WTC11 (cell line): ENCODE measurements at regions not wholly inside any gene's neighbourhood (a gene's known extent, or its start where the extent isn't known, plus 50 kb on each side); places are given as distances from the start of the nearest gene placed in this dataset.

Experiments
- ATAC-seq: fragments of 200-7000 bp; cut with Tn5 transposase; 2 replicates; pipeline ENCODE4 v1.10.0; 2021; ENCODE audit warnings: mild to moderate bottlenecking, moderate library complexity
- CTCF ChIA-PET: fragments of 300-600 bp; sonication (Branson Sonifier 250); formaldehyde crosslinking; loops from one replicate; lab custom pipeline; 2021; ENCODE audit warnings: antibody characterized with exemption; lab: Charles Lee
- POLR2A ChIA-PET: fragments of 350-600 bp; sonication (Branson Sonifier 250); formaldehyde crosslinking; loops from one replicate; lab custom pipeline; 2021; ENCODE audit warnings: antibody characterized with exemption; lab: Charles Lee
- DNase-seq: peaks from one replicate; pipeline ENCODE4 v3.0.0; 2021; ENCODE audit warnings: low spot score
- H3K27ac Mint-ChIP-seq: 2 replicates; pipeline ENCODE4 v1.8.0; 2021; ENCODE audit warnings: mixed read lengths
- H3K27me3 Mint-ChIP-seq: 2 replicates; pipeline ENCODE4 v1.8.0; 2021; ENCODE audit warnings: low read depth, mild to moderate bottlenecking, moderate library complexity, mixed read lengths
- H3K36me3 Mint-ChIP-seq: 2 replicates; pipeline ENCODE4 v1.8.0; 2021; ENCODE audit warnings: mixed read lengths
- H3K4me1 Mint-ChIP-seq: 2 replicates; pipeline ENCODE4 v1.8.0; 2022; ENCODE audit warnings: mixed read lengths
- H3K4me3 Mint-ChIP-seq: 2 replicates; pipeline ENCODE4 v1.8.0; 2021; ENCODE audit warnings: mild to moderate bottlenecking, moderate library complexity, mixed read lengths
- H3K9me3 Mint-ChIP-seq: 2 replicates; pipeline ENCODE4 v1.8.0; 2021; ENCODE audit warnings: mixed read lengths
- ARID4B ChIP-seq: sonication (generic); formaldehyde crosslinking; IDR thresholded peaks from 2 replicates; pipeline ENCODE4 v1.8.0; 2023; ENCODE audit warnings: missing genetic modification reagents, mild to moderate bottlenecking, borderline replicate concordance
- ATF3 ChIP-seq: sonication (generic); formaldehyde crosslinking; conservative IDR thresholded peaks from 2 replicates; pipeline ENCODE4 v1.8.1; 2022; ENCODE audit warnings: mild to moderate bottlenecking, missing genetic modification reagents
- CDX4 ChIP-seq: fragments of 250-450 bp; sonication (Bioruptor Pico); IDR thresholded peaks from 2 replicates; pipeline ENCODE4 v1.9.0; 2021; ENCODE audit warnings: moderate library complexity, mild to moderate bottlenecking, inconsistent platforms, borderline replicate concordance
- CREM ChIP-seq: sonication (generic); formaldehyde crosslinking; IDR thresholded peaks from 2 replicates; pipeline ENCODE4 v1.8.1; 2022; ENCODE audit warnings: mild to moderate bottlenecking, missing genetic modification reagents, moderate library complexity
- FOXP1 ChIP-seq: sonication (generic); formaldehyde crosslinking; IDR thresholded peaks from 2 replicates; pipeline ENCODE4 v1.8.0; 2022; ENCODE audit warnings: missing genetic modification reagents, mild to moderate bottlenecking, moderate library complexity, borderline replicate concordance
- GABPB1 ChIP-seq: sonication (generic); formaldehyde crosslinking; IDR thresholded peaks from 2 replicates; pipeline ENCODE4 v1.8.1; 2023; ENCODE audit warnings: mild to moderate bottlenecking, missing genetic modification reagents
- IRF1 ChIP-seq: sonication (generic); formaldehyde crosslinking; IDR thresholded peaks from 2 replicates; pipeline ENCODE4 v1.8.0; 2023; ENCODE audit warnings: missing genetic modification reagents
- OVOL2 ChIP-seq: fragments of 250-450 bp; sonication (Bioruptor Pico); IDR thresholded peaks from 2 replicates; pipeline ENCODE4 v1.9.0; 2021; ENCODE audit warnings: mild to moderate bottlenecking, borderline replicate concordance
- PRRX2 ChIP-seq: fragments of 250-450 bp; sonication (Bioruptor Pico); IDR thresholded peaks from 2 replicates; pipeline ENCODE4 v1.8.0; 2021; ENCODE audit warnings: mild to moderate bottlenecking
- STAT6 ChIP-seq: sonication (generic); formaldehyde crosslinking; conservative IDR thresholded peaks from 2 replicates; pipeline ENCODE4 v1.8.1; 2023; ENCODE audit warnings: mild to moderate bottlenecking, low read depth, missing genetic modification reagents, moderate library complexity
- ZMAT4 ChIP-seq: fragments of 250-450 bp; sonication (Bioruptor Pico); IDR thresholded peaks from 2 replicates; pipeline ENCODE4 v1.9.0; 2021; ENCODE audit warnings: mild to moderate bottlenecking
- ZNF425 ChIP-seq: fragments of 250-450 bp; sonication (Bioruptor Pico); conservative IDR thresholded peaks from 2 replicates; pipeline ENCODE4 v1.9.0; 2021; ENCODE audit warnings: mild to moderate bottlenecking
- TF ChIP-seq, protein P1 (sequence below): sonication (generic); formaldehyde crosslinking; IDR thresholded peaks from 2 replicates; pipeline ENCODE4 v1.8.1; 2022; ENCODE audit warnings: mild to moderate bottlenecking, missing genetic modification reagents, moderate library complexity, borderline replicate concordance
- TF ChIP-seq, protein P2 (sequence below): sonication (generic); formaldehyde crosslinking; IDR thresholded peaks from 2 replicates; pipeline ENCODE4 v1.8.0; 2022; ENCODE audit warnings: mild to moderate bottlenecking, missing genetic modification reagents
- TF ChIP-seq, protein P3 (sequence below): fragments of 250-450 bp; sonication (Bioruptor Pico); IDR thresholded peaks from 2 replicates; pipeline ENCODE4 v2.1.2; 2022; ENCODE audit warnings: mild to moderate bottlenecking, moderate library complexity

GRCh38 chr21:16800536-16801275 lies 712.1 kb upstream of the CXADR start (continued):
- no peak for TF ChIP-seq ZNF425 (CRISPR knock-in tag)

DNA sequence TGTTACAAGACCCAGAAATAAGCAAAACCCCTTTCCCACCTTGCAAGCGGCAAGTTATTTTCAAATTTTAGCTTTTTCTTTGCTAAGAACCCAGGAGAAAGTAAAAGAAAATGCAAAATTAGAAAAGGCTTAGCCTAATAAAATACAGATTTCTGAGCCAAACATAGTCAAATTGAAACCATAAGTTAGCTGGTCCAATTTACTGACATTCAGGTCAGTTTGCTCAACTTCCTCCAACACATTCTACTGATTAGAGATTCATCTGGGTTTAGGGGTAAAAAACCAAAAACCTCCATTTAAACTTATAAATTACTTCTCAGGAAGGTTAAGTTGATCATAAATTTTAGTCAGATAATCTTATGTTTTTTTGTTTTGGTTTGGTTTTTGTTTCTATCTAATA lies 701.8 kb upstream of the CXADR start:
- Mint-ChIP-seq H3K36me3 (peaks cover 3% of the 10 kb centered on the region; the same call in 1 of the 2 replicates), H3K27ac (no peak overlapping the region), H3K4me1 (peaks cover 15% of the 10 kb centered on the region), H3K9me3 (peaks cover 10% of the 10 kb centered on the region), H3K4me3 (no peak overlapping the region), H3K27me3 (no peaks in the 10 kb centered on the region)
- TF ChIP-seq, protein P1, sequence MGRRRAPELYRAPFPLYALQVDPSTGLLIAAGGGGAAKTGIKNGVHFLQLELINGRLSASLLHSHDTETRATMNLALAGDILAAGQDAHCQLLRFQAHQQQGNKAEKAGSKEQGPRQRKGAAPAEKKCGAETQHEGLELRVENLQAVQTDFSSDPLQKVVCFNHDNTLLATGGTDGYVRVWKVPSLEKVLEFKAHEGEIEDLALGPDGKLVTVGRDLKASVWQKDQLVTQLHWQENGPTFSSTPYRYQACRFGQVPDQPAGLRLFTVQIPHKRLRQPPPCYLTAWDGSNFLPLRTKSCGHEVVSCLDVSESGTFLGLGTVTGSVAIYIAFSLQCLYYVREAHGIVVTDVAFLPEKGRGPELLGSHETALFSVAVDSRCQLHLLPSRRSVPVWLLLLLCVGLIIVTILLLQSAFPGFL (CRISPR knock-in tag): no peak
- TF ChIP-seq ATF3 (CRISPR knock-in tag) (no peak), CREM (CRISPR knock-in tag) (no peak), CDX4 (CRISPR knock-in tag) (no peak), IRF1 (no peak), ZMAT4 (no peak)
- TF ChIP-seq, protein P2, sequence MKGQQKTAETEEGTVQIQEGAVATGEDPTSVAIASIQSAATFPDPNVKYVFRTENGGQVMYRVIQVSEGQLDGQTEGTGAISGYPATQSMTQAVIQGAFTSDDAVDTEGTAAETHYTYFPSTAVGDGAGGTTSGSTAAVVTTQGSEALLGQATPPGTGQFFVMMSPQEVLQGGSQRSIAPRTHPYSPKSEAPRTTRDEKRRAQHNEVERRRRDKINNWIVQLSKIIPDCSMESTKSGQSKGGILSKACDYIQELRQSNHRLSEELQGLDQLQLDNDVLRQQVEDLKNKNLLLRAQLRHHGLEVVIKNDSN: no peak
- TF ChIP-seq, protein P3, sequence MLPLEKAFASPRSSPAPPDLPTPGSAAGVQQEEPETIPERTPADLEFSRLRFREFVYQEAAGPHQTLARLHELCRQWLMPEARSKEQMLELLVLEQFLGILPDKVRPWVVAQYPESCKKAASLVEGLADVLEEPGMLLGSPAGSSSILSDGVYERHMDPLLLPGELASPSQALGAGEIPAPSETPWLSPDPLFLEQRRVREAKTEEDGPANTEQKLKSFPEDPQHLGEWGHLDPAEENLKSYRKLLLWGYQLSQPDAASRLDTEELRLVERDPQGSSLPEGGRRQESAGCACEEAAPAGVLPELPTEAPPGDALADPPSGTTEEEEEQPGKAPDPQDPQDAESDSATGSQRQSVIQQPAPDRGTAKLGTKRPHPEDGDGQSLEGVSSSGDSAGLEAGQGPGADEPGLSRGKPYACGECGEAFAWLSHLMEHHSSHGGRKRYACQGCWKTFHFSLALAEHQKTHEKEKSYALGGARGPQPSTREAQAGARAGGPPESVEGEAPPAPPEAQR (CRISPR knock-in tag): no peak
- DNase-seq (no peak), ATAC-seq (no peak)
- POLR2A ChIA-PET: no interaction called here
- CTCF ChIA-PET: no interaction called here

GRCh38 chr21:16811970-16812369 lies 700.9 kb upstream of the CXADR start:
- H3K36me3 Mint-ChIP-seq: no peaks in the 10 kb centered on the region
- TF ChIP-seq PRRX2: no peak
- TF ChIP-seq OVOL2: no peak
- TF ChIP-seq ARID4B (CRISPR knock-in tag): no peak
- no peak for TF ChIP-seq FOXP1 (CRISPR knock-in tag)
- TF ChIP-seq STAT6 (CRISPR knock-in tag): no peak
- no peak for TF ChIP-seq GABPB1 (CRISPR knock-in tag)
- H3K4me1 Mint-ChIP-seq: peaks cover 23% of the 10 kb centered on the region
- no peak overlapping the region for H3K4me3 Mint-ChIP-seq
- DNase-seq (no peak), ATAC-seq (no peak)
- no peaks in the 10 kb centered on the region for H3K27me3 Mint-ChIP-seq
- H3K9me3 Mint-ChIP-seq: peaks cover 3% of the 10 kb centered on the region
- no peak overlapping the region for H3K27ac Mint-ChIP-seq
- CTCF ChIA-PET: no interaction called here
- POLR2A ChIA-PET: no interaction called here
